GM12892 (cell line): ENCODE measurements at regions not wholly inside any gene's neighbourhood (a gene's known extent, or its start where the extent isn't known, plus 50 kb on each side); places are given as distances from the start of the nearest gene placed in this dataset.

ENCODE experiments used
- DNase-seq: peaks from one replicate; pipeline ENCODE4 v3.0.0; 2011; ENCODE audit not compliant: insufficient read length
- FAIRE-seq: peaks from 2 replicates; lab custom pipeline; 2011; peaks lifted over from hg19 to GRCh38; lab: Jason Lieb, UNC
- POLR2A ChIP-seq: IDR thresholded peaks from 2 replicates; pipeline ENCODE4 v1.6.1; 2011; ENCODE audit warnings: low read depth, low read length, control low read depth
- POLR2AphosphoS5 ChIP-seq: IDR thresholded peaks from 2 replicates; pipeline ENCODE4 v1.6.1; 2011; ENCODE audit warnings: low read depth, low read length, control low read depth
- TAF1 ChIP-seq: IDR thresholded peaks from 2 replicates; pipeline ENCODE4 v1.6.1; 2011; ENCODE audit warnings: low read depth, mild to moderate bottlenecking, control low read depth, low read length, borderline replicate concordance

- DNase-seq (no peak), FAIRE-seq (no peak)
- no peak for TF ChIP-seq POLR2A
These were observed 156.2 kb upstream of the NR3C1 start for GRCh38 chr5:143559586-143560109.

GRCh38 chr5:143558048-143558447 lies 154.6 kb upstream of the NR3C1 start:
- FAIRE-seq (peak; percentile 60), DNase-seq (no peak)
- TF ChIP-seq POLR2AphosphoS5 (no peak), POLR2A (no peak), TAF1 (no peak)

- no peak for DNase-seq
- TF ChIP-seq POLR2A (no peak), TAF1 (no peak), POLR2AphosphoS5 (no peak)
- peak; percentile 54 for FAIRE-seq
These were observed 153.8 kb upstream of the NR3C1 start for GRCh38 chr5:143557061-143557818.

GRCh38 chr5:143554918-143555477 lies 151.5 kb upstream of the NR3C1 start:
- FAIRE-seq (no peak), DNase-seq (no peak)
- TF ChIP-seq POLR2A (no peak), TAF1 (no peak), POLR2AphosphoS5 (no peak)

GRCh38 chr5:143554187-143554717 lies 150.8 kb upstream of the NR3C1 start:
- TF ChIP-seq POLR2A (no peak), TAF1 (no peak), POLR2AphosphoS5 (no peak)
- DNase-seq (no peak), FAIRE-seq (no peak)

- FAIRE-seq = no peak
- DNase-seq = no peak
- no peak for TF ChIP-seq POLR2AphosphoS5
- no peak for TF ChIP-seq TAF1
- no peak for TF ChIP-seq POLR2A
These were observed 149.2 kb upstream of the NR3C1 start for GRCh38 chr5:143552680-143553079.

- no peak for TF ChIP-seq POLR2A
- no peak for TF ChIP-seq POLR2AphosphoS5
- no peak for TF ChIP-seq TAF1
- FAIRE-seq (no peak), DNase-seq (no peak)
These were observed 148.3 kb upstream of the NR3C1 start for GRCh38 chr5:143551820-143552251.

GRCh38 chr5:143550986-143551630 lies 147.6 kb upstream of the NR3C1 start:
- TF ChIP-seq TAF1 = no peak
- no peak for TF ChIP-seq POLR2AphosphoS5
- TF ChIP-seq POLR2A = no peak
- DNase-seq (no peak), FAIRE-seq (no peak)

- DNase-seq (no peak), FAIRE-seq (no peak)
- TF ChIP-seq POLR2AphosphoS5 = no peak
- TF ChIP-seq TAF1 = no peak
- TF ChIP-seq POLR2A = no peak
These were observed 143.9 kb upstream of the NR3C1 start for GRCh38 chr5:143547342-143547741.

GRCh38 chr5:143546394-143546793 lies 142.9 kb upstream of the NR3C1 start:
- FAIRE-seq (no peak), DNase-seq (no peak)
- TF ChIP-seq TAF1 = no peak
- no peak for TF ChIP-seq POLR2A
- no peak for TF ChIP-seq POLR2AphosphoS5

- DNase-seq = no peak
- TF ChIP-seq POLR2A (no peak), POLR2AphosphoS5 (no peak), TAF1 (no peak)
- no peak for FAIRE-seq
These were observed 141.1 kb upstream of the NR3C1 start for GRCh38 chr5:143544606-143545005.
